K562 (cell line): ENCODE measurements at regions not wholly inside any gene's neighbourhood (a gene's known extent, or its start where the extent isn't known, plus 50 kb on each side); places are given as distances from the start of the nearest gene placed in this dataset.

ENCODE experiments used
- ATAC-seq: fragments of 200-7000 bp; cut with Tn5 transposase; 3 replicates; pipeline ENCODE4 v1.9.1; 2020; ENCODE audit warnings: moderate library complexity
- BruUV-seq: library from RNA; stranded (reverse); fragments of 400-500 nt; replicated peaks from 2 replicates; lab custom pipeline; 2021; lab: Mats Ljungman, UMichigan
- CTCF ChIA-PET: fragments of 300-600 bp; formaldehyde crosslinking; extraction: SDS; loops from one replicate; lab custom pipeline; 2021; ENCODE audit warnings: low intra/inter-chr PET ratio; lab: Yijun Ruan, JAX
- POLR2A ChIA-PET: fragments of 300-600, 350-650 bp; sonication (Branson Sonifier 250); formaldehyde crosslinking; extraction: SDS; loops from one replicate; lab custom pipeline; 2021; ENCODE audit warnings: antibody characterized with exemption, inconsistent platforms; lab: Yijun Ruan, JAX
- DNase-seq, 4 experiments: peaks; one replicate each; pipeline versions ENCODE4 v3.0.0 to v3.0.0-alpha.2; 2011 to 2018; ENCODE audit warnings: low spot score in 3 of 4, mixed read lengths in 3 of 4; ENCODE audit errors: extremely low read depth in 1 of 4
- FAIRE-seq: peaks from 2 replicates; lab custom pipeline; 2011; peaks lifted over from hg19 to GRCh38; lab: Jason Lieb, UNC
- H2AFZ ChIP-seq: 2 replicates; pipeline ENCODE4 v1.6.0; 2011; ENCODE audit warnings: low read depth, low read length, control low read depth, inconsistent platforms
- H3K27ac ChIP-seq: fragments of 200-600 bp; 3 replicates; pipeline ENCODE4 v1.8.0; 2011; ENCODE audit warnings: low read depth, mild to moderate bottlenecking, control low read depth, inconsistent platforms, low read length, moderate library complexity, mixed read lengths; ENCODE audit errors: extremely low read depth
- H3K27me3 ChIP-seq, 2 experiments: fragments of 300-600 bp in 1 of 2; 2 replicates in 1 of 2; 3 replicates in 1 of 2; pipeline versions ENCODE4 v1.6.0 to v1.8.0; 2011; ENCODE audit warnings: inconsistent platforms in 2 of 2, low read length in 2 of 2, mild to moderate bottlenecking in 1 of 2, mixed read lengths in 1 of 2, moderate library complexity in 1 of 2; ENCODE audit not compliant: control insufficient read depth in 2 of 2, insufficient read depth in 2 of 2
- H3K36me3 ChIP-seq: fragments of 300-600 bp; 3 replicates; pipeline ENCODE4 v1.8.0; 2011; ENCODE audit warnings: mild to moderate bottlenecking, low read length, inconsistent platforms; ENCODE audit not compliant: control insufficient read depth, insufficient read depth
- H3K4me1 ChIP-seq, 2 experiments: fragments of 200-600 bp in 1 of 2; replicated peaks in 1 of 2; 2 replicates in 1 of 2; 3 replicates in 1 of 2; pipeline versions ENCODE4 v1.5.1 to v1.8.0; 2011; ENCODE audit warnings: inconsistent platforms in 2 of 2, low read length in 2 of 2, mild to moderate bottlenecking in 1 of 2, mixed read lengths in 1 of 2, moderate library complexity in 1 of 2; ENCODE audit not compliant: control insufficient read depth in 2 of 2, insufficient read depth in 2 of 2
- H3K4me2 ChIP-seq: 2 replicates; pipeline ENCODE4 v1.6.1; 2011; ENCODE audit warnings: low read length, control low read depth, inconsistent platforms, mixed read lengths; ENCODE audit not compliant: insufficient read depth
- H3K4me3 ChIP-seq: fragments of 200-600 bp; sonication (generic), shearing (Covaris generic); 2 replicates; pipeline ENCODE4 v1.5.1; 2016; ENCODE audit warnings: control low read depth, inconsistent platforms
- H3K79me2 ChIP-seq: fragments of 200-600 bp; 3 replicates; pipeline ENCODE4 v1.8.0; 2011; ENCODE audit warnings: low read length, inconsistent platforms; ENCODE audit not compliant: control insufficient read depth, insufficient read depth
- H3K9ac ChIP-seq, 2 experiments: 2 replicates each; pipeline versions ENCODE4 v1.6.0 to v1.6.1; 2011; ENCODE audit warnings: low read depth in 2 of 2, low read length in 2 of 2, control low read depth in 1 of 2, inconsistent platforms in 1 of 2, mild to moderate bottlenecking in 1 of 2, mixed read lengths in 1 of 2; ENCODE audit not compliant: insufficient read depth in 1 of 2
- H3K9me1 ChIP-seq: one replicate; pipeline ENCODE4 v1.6.0; 2011; ENCODE audit warnings: inconsistent platforms, mild to moderate bottlenecking, low read length, moderate library complexity; ENCODE audit not compliant: control insufficient read depth, insufficient read depth
- H3K9me3 ChIP-seq: replicated peaks from 2 replicates; pipeline ENCODE4 v1.5.1; 2011; ENCODE audit warnings: low read depth, low read length, inconsistent platforms; ENCODE audit not compliant: control insufficient read depth, insufficient read depth
- H4K20me1 ChIP-seq: replicated peaks from 2 replicates; pipeline ENCODE4 v1.6.1; 2011; ENCODE audit warnings: low read length, inconsistent platforms, mixed read lengths; ENCODE audit not compliant: control insufficient read depth, insufficient read depth
- CBFA2T2 ChIP-seq: fragments of 450-650 bp; conservative IDR thresholded peaks from 2 replicates; pipeline ENCODE4 v1.6.1; 2017; ENCODE audit warnings: mild to moderate bottlenecking
- CBFB ChIP-seq: sonication (generic); formaldehyde crosslinking; IDR thresholded peaks from 2 replicates; pipeline ENCODE4 v1.4.0; 2020; ENCODE audit warnings: mild to moderate bottlenecking, missing genetic modification reagents
- HBP1 ChIP-seq: fragments of 450-650 bp; formaldehyde crosslinking; IDR thresholded peaks from 2 replicates; pipeline ENCODE4 v1.4.0; 2022; ENCODE audit warnings: missing genetic modification characterization
- LCOR ChIP-seq: sonication (generic); formaldehyde crosslinking; IDR thresholded peaks from 2 replicates; pipeline ENCODE4 v1.8.0; 2022; ENCODE audit warnings: mild to moderate bottlenecking, missing genetic modification reagents
- PRDM10 ChIP-seq: fragments of 450-650 bp; IDR thresholded peaks from 2 replicates; pipeline ENCODE4 v1.6.1; 2018; ENCODE audit not compliant: partially characterized antibody
- PTTG1 ChIP-seq: fragments of 450-650 bp; IDR thresholded peaks from 2 replicates; pipeline ENCODE4 v1.6.1; 2016; ENCODE audit warnings: low read depth, mild to moderate bottlenecking, missing genetic modification characterization, missing compliant biosample characterization
- TAF1 ChIP-seq: IDR thresholded peaks from 2 replicates; pipeline ENCODE4 v1.6.1; 2011; ENCODE audit warnings: mild to moderate bottlenecking, low read length, moderate library complexity; ENCODE audit not compliant: insufficient read depth, control insufficient read depth, severe bottlenecking; ENCODE audit errors: extremely low read depth
- TCF15 ChIP-seq: fragments of 250-450 bp; sonication (Bioruptor Pico); IDR thresholded peaks from 2 replicates; pipeline ENCODE4 v1.8.0; 2022; ENCODE audit warnings: moderate library complexity, mild to moderate bottlenecking, inconsistent platforms
- U2AF1 ChIP-seq: fragments of 200-400 bp; formaldehyde crosslinking; optimal IDR thresholded peaks from 2 replicates; pipeline ENCODE3; 2017; ENCODE audit warnings: mild to moderate bottlenecking, low read depth, low read length, moderate library complexity
- XRCC5 ChIP-seq: fragments of 200-400 bp; formaldehyde crosslinking; IDR thresholded peaks from 2 replicates; pipeline ENCODE4 v1.6.1; 2017; ENCODE audit warnings: low read depth, mild to moderate bottlenecking, low read length
- ZNF217 ChIP-seq: sonication (generic); formaldehyde crosslinking; IDR thresholded peaks from 2 replicates; pipeline ENCODE4 v1.8.0; 2022; ENCODE audit warnings: mild to moderate bottlenecking, missing genetic modification reagents
- ZNF511 ChIP-seq: sonication (generic); formaldehyde crosslinking; IDR thresholded peaks from 2 replicates; pipeline ENCODE4 v1.8.0; 2022; ENCODE audit warnings: mild to moderate bottlenecking, missing genetic modification reagents
- WGBS: fragments of 100-300 bp; shearing (Covaris generic); methylation state at CpG from one replicate; pipeline ENCODE4 v1.1.6; 2016; ENCODE audit warnings: low coverage, mixed read lengths; ENCODE audit not compliant: insufficient coverage; ENCODE audit errors: missing lambda C conversion rate; 5-methylcytosine and 5-hydroxymethylcytosine counted together
- in situ Hi-C: fragments of 300-500 bp; cut with MboI; formaldehyde crosslinking; loops from 4 replicates; pipeline ENCODE4 v1.15.0; 2018; ENCODE audit warnings: inconsistent platforms, mixed read lengths
- intact Hi-C: fragments of 100-400 bp; cut with micrococcal nuclease; formaldehyde crosslinking; loops from 2 replicates; pipeline ENCODE4 v1.14.2; 2022
- TF ChIP-seq, protein P1 (sequence below): fragments of 250-450 bp; sonication (Bioruptor Pico); IDR thresholded peaks from 2 replicates; pipeline ENCODE4 v1.4.0; 2020; ENCODE audit warnings: mild to moderate bottlenecking, moderate library complexity

- Histone ChIP-seq H3K27me3 (no peaks in the 10 kb centered on the region), H3K9ac (no peak overlapping the region), H3K9me3 (no peaks in the 10 kb centered on the region), H3K36me3 (no peaks in the 10 kb centered on the region), H3K4me3 (no peak overlapping the region), H3K9me1 (no peaks in the 10 kb centered on the region), H3K4me1 (no peaks in the 10 kb centered on the region), H3K4me2 (no peak overlapping the region), H2AFZ (no peak overlapping the region), H4K20me1 (no peaks in the 10 kb centered on the region), H3K27ac (no peak overlapping the region), H3K79me2 (no peaks in the 10 kb centered on the region)
- in situ Hi-C loops = no loop called here
- 0% methylated on average over 2 of the region's 2 CpGs for WGBS
- DNase-seq = no peak
- ATAC-seq = no peak
- ChIA-PET POLR2A (no interaction called here), CTCF (no interaction called here)
- no peak for FAIRE-seq
- intact Hi-C loops = no loop called here
- no TSS peak for BruUV-seq
- TF ChIP-seq TAF1 = no peak
- TF ChIP-seq PTTG1 (tag) = no peak
- TF ChIP-seq LCOR = no peak
- TF ChIP-seq XRCC5 = no peak
- TF ChIP-seq ZNF217 (CRISPR knock-in tag) = no peak
- TF ChIP-seq CBFB (CRISPR knock-in tag) = no peak
- no peak for TF ChIP-seq TCF15 (CRISPR knock-in tag)
- no peak for TF ChIP-seq U2AF1
- no peak for TF ChIP-seq HBP1 (CRISPR knock-in tag)
- TF ChIP-seq ZNF511 = no peak
- TF ChIP-seq, protein P1, sequence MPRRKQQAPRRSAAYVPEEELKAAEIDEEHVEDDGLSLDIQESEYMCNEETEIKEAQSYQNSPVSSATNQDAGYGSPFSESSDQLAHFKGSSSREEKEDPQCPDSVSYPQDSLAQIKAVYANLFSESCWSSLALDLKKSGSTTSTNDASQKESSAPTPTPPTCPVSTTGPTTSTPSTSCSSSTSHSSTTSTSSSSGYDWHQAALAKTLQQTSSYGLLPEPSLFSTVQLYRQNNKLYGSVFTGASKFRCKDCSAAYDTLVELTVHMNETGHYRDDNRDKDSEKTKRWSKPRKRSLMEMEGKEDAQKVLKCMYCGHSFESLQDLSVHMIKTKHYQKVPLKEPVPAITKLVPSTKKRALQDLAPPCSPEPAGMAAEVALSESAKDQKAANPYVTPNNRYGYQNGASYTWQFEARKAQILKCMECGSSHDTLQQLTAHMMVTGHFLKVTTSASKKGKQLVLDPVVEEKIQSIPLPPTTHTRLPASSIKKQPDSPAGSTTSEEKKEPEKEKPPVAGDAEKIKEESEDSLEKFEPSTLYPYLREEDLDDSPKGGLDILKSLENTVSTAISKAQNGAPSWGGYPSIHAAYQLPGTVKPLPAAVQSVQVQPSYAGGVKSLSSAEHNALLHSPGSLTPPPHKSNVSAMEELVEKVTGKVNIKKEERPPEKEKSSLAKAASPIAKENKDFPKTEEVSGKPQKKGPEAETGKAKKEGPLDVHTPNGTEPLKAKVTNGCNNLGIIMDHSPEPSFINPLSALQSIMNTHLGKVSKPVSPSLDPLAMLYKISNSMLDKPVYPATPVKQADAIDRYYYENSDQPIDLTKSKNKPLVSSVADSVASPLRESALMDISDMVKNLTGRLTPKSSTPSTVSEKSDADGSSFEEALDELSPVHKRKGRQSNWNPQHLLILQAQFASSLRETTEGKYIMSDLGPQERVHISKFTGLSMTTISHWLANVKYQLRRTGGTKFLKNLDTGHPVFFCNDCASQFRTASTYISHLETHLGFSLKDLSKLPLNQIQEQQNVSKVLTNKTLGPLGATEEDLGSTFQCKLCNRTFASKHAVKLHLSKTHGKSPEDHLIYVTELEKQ (CRISPR knock-in tag) = no peak
- no peak for TF ChIP-seq CBFA2T2
- TF ChIP-seq PRDM10 = no peak
Observed at GRCh38 chr9:107064378-107064777, 201.4 kb downstream of the ZNF462 start.
